ENCODE measurements at regions not wholly inside any gene's neighbourhood (a gene's known extent, or its start where the extent isn't known, plus 50 kb on each side); places are given as distances from the start of the nearest gene placed in this dataset.

DNA sequence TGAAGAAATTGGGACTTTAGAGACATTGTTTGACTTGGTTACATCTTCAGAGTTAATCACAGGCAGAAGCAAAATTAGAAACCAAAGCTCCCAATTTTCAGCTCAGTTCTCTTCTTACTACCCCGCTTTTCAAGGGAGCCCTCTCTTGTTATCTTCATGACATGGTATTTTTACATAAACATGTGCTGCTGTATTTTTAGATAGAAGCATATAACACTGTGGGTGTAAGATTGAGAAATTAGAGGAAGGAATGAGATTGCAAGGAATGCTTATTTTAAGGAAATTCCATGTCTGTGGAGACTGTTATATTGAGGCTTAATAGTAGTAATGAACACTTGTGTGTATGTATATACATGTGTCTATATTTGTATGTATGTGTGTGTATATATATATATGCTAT lies 401.6 kb downstream of the TMEM232 start:
- Mint-ChIP-seq H3K4me1 (no peaks in the 10 kb centered on the region), H3K27ac (no peak overlapping the region), H3K9me3 (no peaks in the 10 kb centered on the region), H3K27me3 (ENCODE audit: low read depth) (no peaks in the 10 kb centered on the region), H3K36me3 (ENCODE audit: insufficient read depth in 1 of 3, low read depth in 3 of 3) (no peaks in the 10 kb centered on the region), H3K4me3 (no peak overlapping the region)
- H2BK12ac ChIP-seq (ENCODE audit: insufficient read length, low read depth, low read length): no peak overlapping the region
- no peak overlapping the region for H3K27ac ChIP-seq (ENCODE audit: insufficient read length, low read depth, low read length)
- H2BK5ac ChIP-seq (ENCODE audit: insufficient read length, low read length): no peak overlapping the region
- no CpG with 5 or more reads among the region's 1 CpG for WGBS (ENCODE audit: extremely low coverage, insufficient read length, low lambda C conversion rate)
- H3K56ac ChIP-seq (ENCODE audit: insufficient read length, low read depth, low read length): no peak overlapping the region
- H4K91ac ChIP-seq (ENCODE audit: insufficient read length, low read depth, low read length): no peak overlapping the region
- H3K79me1 ChIP-seq (ENCODE audit: insufficient read depth, low read depth, low read length, poor library complexity, severe bottlenecking): no peaks in the 10 kb centered on the region
- H3K23me2 ChIP-seq (ENCODE audit: insufficient read length, low read depth, low read length, poor library complexity, severe bottlenecking): no peaks in the 10 kb centered on the region
- no peaks in the 10 kb centered on the region for H3K4me1 ChIP-seq (ENCODE audit: insufficient read depth, low read length)
- H2BK20ac ChIP-seq (ENCODE audit: low read depth, low read length, poor library complexity, severe bottlenecking): no peak overlapping the region
- H3K27me3 ChIP-seq (ENCODE audit: insufficient read depth, low read length): no peaks in the 10 kb centered on the region
- H2BK120ac ChIP-seq (ENCODE audit: low read depth, low read length, poor library complexity, severe bottlenecking): no peak overlapping the region
- H2BK15ac ChIP-seq (ENCODE audit: low read depth, low read length): no peak overlapping the region
- DNase-seq: no peak
- no peak overlapping the region for H2AK5ac ChIP-seq (ENCODE audit: insufficient read length, low read length)
- H3T11ph ChIP-seq (ENCODE audit: low read length): no peak overlapping the region
- H4K5ac ChIP-seq (ENCODE audit: insufficient read length, low read depth, low read length): no peak overlapping the region
- H3K18ac ChIP-seq (ENCODE audit: insufficient read length, low read depth, low read length): no peak overlapping the region
- H4K8ac ChIP-seq (replicated peaks; ENCODE audit: insufficient read length, low read depth, low read length): no peak overlapping the region
- no peaks in the 10 kb centered on the region for H3K9me3 ChIP-seq (ENCODE audit: control insufficient read depth, low read depth, low read length)
- H3K9ac ChIP-seq (ENCODE audit: extremely low read depth, insufficient read length, low read length): no peak overlapping the region
- H3K4me2 ChIP-seq (ENCODE audit: insufficient read depth, insufficient read length, low read length): no peak overlapping the region
- H3K14ac ChIP-seq (ENCODE audit: insufficient read depth, low read length): no peak overlapping the region
- no peaks in the 10 kb centered on the region for H4K20me1 ChIP-seq (ENCODE audit: control insufficient read depth, insufficient read depth, insufficient read length)
- no peak overlapping the region for H2AFZ ChIP-seq (ENCODE audit: low read length)
- H3K4ac ChIP-seq (ENCODE audit: low read depth, low read length): no peak overlapping the region
- H3K79me2 ChIP-seq (ENCODE audit: insufficient read depth, low read length): no peaks in the 10 kb centered on the region
- H3K23ac ChIP-seq (ENCODE audit: insufficient read length, low read depth, low read length): no peak overlapping the region
- TF ChIP-seq, protein P1, sequence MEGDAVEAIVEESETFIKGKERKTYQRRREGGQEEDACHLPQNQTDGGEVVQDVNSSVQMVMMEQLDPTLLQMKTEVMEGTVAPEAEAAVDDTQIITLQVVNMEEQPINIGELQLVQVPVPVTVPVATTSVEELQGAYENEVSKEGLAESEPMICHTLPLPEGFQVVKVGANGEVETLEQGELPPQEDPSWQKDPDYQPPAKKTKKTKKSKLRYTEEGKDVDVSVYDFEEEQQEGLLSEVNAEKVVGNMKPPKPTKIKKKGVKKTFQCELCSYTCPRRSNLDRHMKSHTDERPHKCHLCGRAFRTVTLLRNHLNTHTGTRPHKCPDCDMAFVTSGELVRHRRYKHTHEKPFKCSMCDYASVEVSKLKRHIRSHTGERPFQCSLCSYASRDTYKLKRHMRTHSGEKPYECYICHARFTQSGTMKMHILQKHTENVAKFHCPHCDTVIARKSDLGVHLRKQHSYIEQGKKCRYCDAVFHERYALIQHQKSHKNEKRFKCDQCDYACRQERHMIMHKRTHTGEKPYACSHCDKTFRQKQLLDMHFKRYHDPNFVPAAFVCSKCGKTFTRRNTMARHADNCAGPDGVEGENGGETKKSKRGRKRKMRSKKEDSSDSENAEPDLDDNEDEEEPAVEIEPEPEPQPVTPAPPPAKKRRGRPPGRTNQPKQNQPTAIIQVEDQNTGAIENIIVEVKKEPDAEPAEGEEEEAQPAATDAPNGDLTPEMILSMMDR (conservative IDR thresholded peaks at IDR 0.05): no peak

All from H9 (cell line).